Left lung (tissue), 4 donors: ENCODE measurements at regions not wholly inside any gene's neighbourhood (a gene's known extent, or its start where the extent isn't known, plus 50 kb on each side); places are given as distances from the start of the nearest gene placed in this dataset.

Experiments
- ATAC-seq: fragments of 200-7000 bp; cut with Tn5 transposase; one replicate; pipeline ENCODE4 v1.9.1; 2020; ENCODE audit warnings: moderate library complexity
- DNase-seq, 4 donors: peaks; one replicate each; pipeline ENCODE4 v3.0.0-alpha.2; 2013 to 2020
- H3K27ac ChIP-seq, 2 donors: fragments of 200-600 bp; sonication (generic) in 1 of 2; one replicate each; pipeline versions ENCODE4 v1.5.0 to v1.8.0; 2020 to 2021
- H3K27me3 ChIP-seq, 2 donors: fragments of 200-600 bp; sonication (generic) in 1 of 2; one replicate each; pipeline versions ENCODE4 v1.5.0 to v1.8.0; 2020 to 2021
- H3K36me3 ChIP-seq, 2 donors: fragments of 200-600 bp; sonication (generic) in 1 of 2; one replicate each; pipeline versions ENCODE4 v1.5.0 to v1.8.0; 2020 to 2021
- H3K4me1 ChIP-seq, 2 donors: fragments of 200-600 bp; one replicate each; pipeline ENCODE4 v1.8.0; 2021
- H3K4me3 ChIP-seq, 2 donors: fragments of 200-600 bp; sonication (generic) in 1 of 2; one replicate each; pipeline versions ENCODE4 v1.5.0 to v1.8.0; 2020 to 2021; ENCODE audit warnings: mild to moderate bottlenecking in 1 of 2
- H3K9me3 ChIP-seq, 2 donors: fragments of 200-600 bp; sonication (generic) in 1 of 2; one replicate each; pipeline versions ENCODE4 v1.5.0 to v1.8.0; 2020 to 2021
- CTCF ChIP-seq, 2 donors: fragments of 200-600 bp; sonication (generic) in 1 of 2; IDR thresholded peaks; one replicate each; pipeline versions ENCODE4 v1.5.0 to v1.8.0; 2021; ENCODE audit warnings: antibody characterized with exemption in 2 of 2
- intact Hi-C, 2 donors: fragments of 100-400 bp; cut with DNase I; formaldehyde crosslinking; loops; one replicate each; pipeline versions ENCODE4 v1.11.2 to v1.14.2; 2022
- donor health status: DM: no; HTN: yes; CAD: no.
- donor health status: DM: no; HTN: no; CAD: no.

GRCh38 chr12:28955491-28955890 is 193.6 kb upstream of the FAR2 start:
- DNase-seq: no peak
- no peaks in the 10 kb centered on the region for H3K9me3 ChIP-seq
- no peaks in the 10 kb centered on the region for H3K36me3 ChIP-seq
- H3K4me3 ChIP-seq: no peak overlapping the region
- H3K27ac ChIP-seq: no peak overlapping the region
- TF ChIP-seq CTCF (IDR thresholded peaks at IDR 0.05): no peak
- H3K4me1 ChIP-seq: no peaks in the 10 kb centered on the region
- ATAC-seq: no peak
- H3K27me3 ChIP-seq: no peaks in the 10 kb centered on the region
- intact Hi-C loops: no loop called here

GRCh38 chr12:28955931-28956330 is 193.1 kb upstream of the FAR2 start:
- peak; percentile 68 for ATAC-seq
- TF ChIP-seq CTCF (IDR thresholded peaks at IDR 0.05): no peak
- Histone ChIP-seq H3K27ac (no peak overlapping the region), H3K36me3 (no peaks in the 10 kb centered on the region), H3K4me1 (no peaks in the 10 kb centered on the region), H3K27me3 (no peaks in the 10 kb centered on the region), H3K4me3 (no peak overlapping the region), H3K9me3 (no peaks in the 10 kb centered on the region)
- intact Hi-C loops: no loop called here
- DNase-seq: no peak

GRCh38 chr12:28958553-28959195 is 190.4 kb upstream of the FAR2 start:
- H3K4me1 ChIP-seq: no peaks in the 10 kb centered on the region
- no peak overlapping the region for H3K27ac ChIP-seq
- peak; percentile 47 for ATAC-seq
- TF ChIP-seq CTCF (IDR thresholded peaks at IDR 0.05): no peak
- intact Hi-C loops: no loop called here
- no peaks in the 10 kb centered on the region for H3K9me3 ChIP-seq
- H3K4me3 ChIP-seq: no peak overlapping the region
- DNase-seq: no peak
- no peaks in the 10 kb centered on the region for H3K36me3 ChIP-seq
- no peaks in the 10 kb centered on the region for H3K27me3 ChIP-seq

- Histone ChIP-seq H3K9me3 (no peaks in the 10 kb centered on the region), H3K4me1 (no peaks in the 10 kb centered on the region), H3K4me3 (no peak overlapping the region), H3K27ac (no peak overlapping the region), H3K27me3 (no peaks in the 10 kb centered on the region), H3K36me3 (no peaks in the 10 kb centered on the region)
- ATAC-seq (no peak), DNase-seq (no peak)
- TF ChIP-seq CTCF (IDR thresholded peaks at IDR 0.05): no peak
- intact Hi-C loops: no loop called here
These were observed 187.1 kb upstream of the FAR2 start for GRCh38 chr12:28961948-28962384.

GRCh38 chr12:28963554-28963953 is 185.5 kb upstream of the FAR2 start:
- Histone ChIP-seq H3K36me3 (no peaks in the 10 kb centered on the region), H3K27me3 (no peaks in the 10 kb centered on the region), H3K27ac (no peak overlapping the region), H3K9me3 (no peaks in the 10 kb centered on the region), H3K4me3 (no peak overlapping the region), H3K4me1 (no peaks in the 10 kb centered on the region)
- intact Hi-C loops: no loop called here
- no peak for TF ChIP-seq CTCF (IDR thresholded peaks at IDR 0.05)
- ATAC-seq (no peak), DNase-seq (no peak)
